GM12891 (cell line): ENCODE measurements at regions not wholly inside any gene's neighbourhood (a gene's known extent, or its start where the extent isn't known, plus 50 kb on each side); places are given as distances from the start of the nearest gene placed in this dataset.

Source experiments
- POLR2A ChIP-seq: IDR thresholded peaks from 2 replicates; pipeline ENCODE4 v1.6.1; 2011; ENCODE audit warnings: low read depth, low read length, control low read depth
- POLR2AphosphoS5 ChIP-seq: IDR thresholded peaks from 2 replicates; pipeline ENCODE4 v1.6.1; 2011; ENCODE audit warnings: low read depth, low read length, control low read depth

DNA sequence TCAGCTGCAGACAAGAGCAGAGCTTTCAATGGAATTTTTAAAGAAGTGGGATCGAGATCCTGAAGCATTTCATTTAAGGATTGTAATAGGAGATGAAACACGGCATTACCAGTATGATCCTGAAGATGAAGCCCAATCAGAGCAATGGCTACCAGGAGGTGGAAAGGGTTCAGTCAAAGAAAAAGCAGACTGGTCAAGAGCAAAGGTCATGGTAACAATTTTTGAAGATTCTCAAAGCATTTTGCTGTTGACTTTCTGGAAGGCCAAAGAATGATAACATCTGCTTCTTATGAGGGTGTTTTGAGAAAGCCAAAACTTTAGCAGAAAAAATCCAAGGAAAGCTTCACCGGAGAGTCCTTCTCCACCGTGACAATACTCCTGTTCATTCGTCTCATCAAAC, 204.3 kb upstream of the EEA1 start:
- TF ChIP-seq POLR2A (no peak), POLR2AphosphoS5 (no peak)
